T-helper 1 cell treated with Interleukin-12 subunit alpha and Interleukin-12 subunit beta and Interleukin-4 antibody, amounts not matched to agents 30 ng/mL and 1 ng/mL, for 36 hours (primary cell): ENCODE measurements at regions not wholly inside any gene's neighbourhood (a gene's known extent, or its start where the extent isn't known, plus 50 kb on each side); places are given as distances from the start of the nearest gene placed in this dataset.
"Not testable (repeated sequence)": the region's sequence is repeated elsewhere in the genome, so short reads cannot be mapped to it uniquely, and the experiment has no call there.

Experiments used
- intact Hi-C: fragments of 100-400 bp; cut with micrococcal nuclease; formaldehyde crosslinking; loops from one replicate; pipeline ENCODE4 v1.15.1; 2024

GRCh38 chr1:82395440-82395839 is 594.7 kb downstream of the ADGRL2 start:
- intact Hi-C loops = no loop called here

- intact Hi-C loops = no loop called here
Observed at GRCh38 chr1:82392946-82393345, 592.2 kb downstream of the ADGRL2 start.

DNA sequence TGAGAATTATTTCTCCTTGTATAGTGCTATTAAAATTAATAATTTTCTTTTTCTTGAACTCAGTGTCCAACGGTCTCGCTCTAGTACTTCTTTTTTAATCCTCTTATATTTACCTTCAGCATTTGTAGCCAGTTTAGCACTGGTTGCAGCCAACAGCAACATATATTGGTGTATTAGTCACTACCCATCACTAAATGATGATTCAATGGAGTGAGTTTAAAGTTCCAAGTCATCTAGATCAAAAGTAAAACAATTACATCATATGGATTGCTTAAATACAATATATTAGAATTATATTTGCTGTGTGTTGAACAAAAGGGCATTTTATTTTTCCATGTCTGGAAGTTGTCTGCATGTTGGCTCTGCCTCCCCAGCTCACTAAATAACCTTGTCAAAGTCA is 591.8 kb downstream of the ADGRL2 start:
- intact Hi-C loops = no loop called here

- intact Hi-C loops = no loop called here
Observed at GRCh38 chr1:82391712-82392111, 591.0 kb downstream of the ADGRL2 start.

DNA sequence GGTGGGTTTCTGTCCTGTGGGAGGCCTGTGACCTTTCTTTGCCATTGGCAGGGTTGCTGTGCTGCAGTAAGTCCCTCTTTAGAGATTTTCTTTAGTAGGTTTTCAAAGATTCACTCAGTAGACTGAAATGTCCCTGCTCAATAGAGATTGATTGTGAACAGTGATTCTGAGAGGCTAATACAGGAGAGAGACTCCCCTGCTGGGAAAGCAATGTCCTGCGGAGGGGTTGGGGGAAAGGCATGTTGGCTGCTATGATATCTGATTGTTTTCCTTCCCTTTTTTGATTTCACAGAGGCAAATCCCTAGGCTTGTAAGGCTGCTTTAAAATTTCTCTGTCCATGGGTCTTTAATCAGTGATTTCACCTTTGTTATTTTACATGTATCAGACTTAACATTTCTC is 589.9 kb downstream of the ADGRL2 start:
- intact Hi-C loops = no loop called here

DNA sequence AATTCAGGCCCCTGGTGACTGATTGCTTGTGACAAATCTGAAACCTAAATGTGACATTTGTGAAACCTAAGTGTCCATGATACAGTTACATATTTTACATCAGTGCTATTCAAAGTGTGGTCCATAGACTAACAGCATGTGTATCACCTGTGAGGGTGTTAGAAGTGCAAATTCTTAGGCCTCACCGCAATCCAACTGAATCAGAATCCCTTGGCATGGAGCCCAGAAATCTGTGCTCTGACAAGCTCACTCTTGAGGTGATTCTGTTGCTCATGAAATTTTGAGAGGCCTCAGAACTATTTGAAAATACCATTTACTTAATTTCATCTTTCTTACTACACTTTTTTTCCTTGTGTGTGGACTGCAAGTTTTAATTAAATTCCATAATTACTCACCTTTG is 587.9 kb downstream of the ADGRL2 start:
- intact Hi-C loops = no loop called here

GRCh38 chr1:82387012-82387366 is 586.3 kb downstream of the ADGRL2 start:
- intact Hi-C loops = no loop called here

GRCh38 chr1:82386365-82387011 is 585.8 kb downstream of the ADGRL2 start:
- intact Hi-C loops = no loop called here

DNA sequence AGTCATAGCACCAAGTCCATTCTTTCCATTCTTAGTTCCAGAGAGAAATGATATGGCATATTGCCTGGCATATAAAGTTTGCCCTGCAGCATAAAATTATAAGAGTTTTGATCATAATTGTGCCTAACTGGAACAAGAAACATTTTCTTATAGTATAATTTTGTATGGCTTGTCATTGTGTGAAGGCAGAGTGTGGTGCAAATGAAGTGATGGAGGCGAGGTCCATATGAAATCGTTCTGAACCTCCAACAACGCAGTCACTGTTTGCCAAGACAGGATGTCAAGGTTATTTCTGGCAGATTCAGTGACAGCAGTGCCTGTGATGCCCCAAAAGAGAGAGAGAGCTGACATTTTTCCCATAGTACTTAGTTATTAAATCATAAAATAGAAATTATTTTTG is 584.0 kb downstream of the ADGRL2 start:
- intact Hi-C loops = no loop called here

DNA sequence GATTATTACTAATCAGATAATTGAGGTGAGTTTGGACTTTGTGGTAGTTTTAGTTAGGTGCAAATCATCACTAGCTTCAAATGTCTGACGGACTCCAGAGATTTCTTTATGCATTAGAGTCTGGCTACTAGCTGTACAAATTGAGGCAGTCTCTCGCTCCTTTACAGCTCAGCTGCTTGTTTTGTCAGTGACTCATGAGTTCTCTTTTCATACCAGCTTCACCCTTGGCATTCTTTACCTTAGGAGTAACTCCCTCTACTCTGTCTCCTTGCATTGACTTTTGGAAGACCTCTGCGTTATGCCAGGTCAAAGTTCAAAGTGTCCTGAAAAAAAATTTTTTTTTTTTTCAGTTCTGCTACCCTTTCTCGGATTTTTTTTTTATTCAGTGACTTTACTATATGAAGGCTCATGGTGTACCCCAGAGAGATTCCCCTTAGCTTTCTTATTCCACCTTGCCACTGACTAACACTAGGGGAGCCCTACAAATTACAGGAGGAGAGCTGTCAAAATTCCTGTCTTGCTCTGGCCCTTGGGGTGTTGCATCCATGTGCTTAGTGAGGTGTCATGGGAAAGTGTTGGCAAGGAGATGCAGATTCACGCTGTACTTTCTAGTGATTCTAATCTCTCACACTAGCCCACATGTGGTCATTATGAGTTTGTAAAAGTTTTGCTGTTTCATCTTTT is 576.6 kb downstream of the ADGRL2 start:
- intact Hi-C loops = no loop called here

DNA sequence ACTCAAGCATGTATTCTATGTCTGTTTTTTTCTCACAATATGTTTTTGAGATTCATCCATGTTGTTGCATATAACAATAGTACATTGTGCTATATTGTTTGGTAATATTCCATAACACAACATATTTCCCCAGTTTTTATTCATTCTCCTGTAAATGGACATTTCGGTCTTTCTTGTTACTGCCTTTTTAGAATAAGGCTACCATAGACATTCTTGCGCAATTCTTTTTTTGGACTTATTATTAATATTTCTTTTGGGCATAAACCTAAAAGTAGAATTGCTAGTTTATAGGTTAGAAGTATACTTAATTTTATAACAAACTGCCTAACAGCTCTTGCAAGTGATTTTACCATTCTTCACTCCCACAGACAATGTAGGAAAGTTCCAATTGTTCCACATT is 573.0 kb downstream of the ADGRL2 start:
- intact Hi-C loops = loop anchor here (5.0 kb wide), 1 partner anchor 421 kb away; no protein-coding TSS in a partner anchor

DNA sequence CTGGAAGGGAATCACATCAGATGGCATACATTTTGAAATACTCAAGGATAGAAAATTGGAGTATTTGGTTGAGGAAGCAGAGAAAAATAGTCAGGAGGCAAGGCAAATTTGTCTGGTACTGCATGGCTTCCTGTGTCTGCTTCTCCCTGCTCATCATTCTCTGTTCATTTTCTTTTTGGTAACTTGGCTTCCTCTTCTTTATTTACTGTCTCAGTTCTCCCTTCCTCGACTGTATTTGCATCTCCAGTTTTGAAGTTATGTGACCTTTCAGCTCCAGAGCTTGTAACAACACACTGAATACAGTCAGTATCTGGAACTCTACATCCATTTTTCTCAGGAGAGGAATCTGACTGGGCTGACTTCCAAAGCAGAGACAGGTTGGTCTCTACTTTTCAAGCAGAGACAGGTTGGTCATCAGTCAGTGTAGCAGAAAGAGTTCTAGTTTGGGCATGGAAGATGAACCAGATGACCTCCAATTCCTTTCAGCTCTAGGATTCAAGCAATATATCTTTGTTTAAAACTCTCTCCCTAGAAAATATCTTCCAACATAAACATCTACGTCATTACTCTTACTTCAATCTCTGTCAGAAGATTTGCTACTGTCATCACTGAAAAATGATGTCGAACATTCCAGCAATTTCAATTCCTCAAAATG is 571.2 kb downstream of the ADGRL2 start:
- intact Hi-C loops = loop anchor here (5.0 kb wide), 1 partner anchor 420 kb away; no protein-coding TSS in a partner anchor

DNA sequence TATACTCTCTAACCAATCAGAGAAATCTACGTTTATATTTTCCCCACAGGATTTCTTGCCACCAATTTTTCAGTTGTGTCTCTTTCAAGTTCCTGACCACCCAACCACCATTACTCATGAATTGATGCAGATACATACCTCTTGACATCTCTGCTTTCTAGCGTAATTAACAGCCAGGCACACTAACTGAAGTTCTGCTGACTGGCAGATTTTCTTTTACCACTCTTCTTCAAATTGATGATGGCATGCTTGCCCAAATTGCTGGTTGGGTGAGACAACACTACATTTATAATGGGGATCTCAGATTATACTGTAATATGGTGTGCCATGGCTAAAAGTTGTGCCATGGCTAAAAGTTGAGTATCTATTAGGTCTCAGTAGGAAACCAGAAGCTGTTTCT is 566.7 kb downstream of the ADGRL2 start:
- intact Hi-C loops = no loop called here

GRCh38 chr1:82366689-82367088 is 566.0 kb downstream of the ADGRL2 start:
- intact Hi-C loops = no loop called here

- intact Hi-C loops = not testable (repeated sequence)
Observed at GRCh38 chr1:82359541-82359940, 558.8 kb downstream of the ADGRL2 start.

DNA sequence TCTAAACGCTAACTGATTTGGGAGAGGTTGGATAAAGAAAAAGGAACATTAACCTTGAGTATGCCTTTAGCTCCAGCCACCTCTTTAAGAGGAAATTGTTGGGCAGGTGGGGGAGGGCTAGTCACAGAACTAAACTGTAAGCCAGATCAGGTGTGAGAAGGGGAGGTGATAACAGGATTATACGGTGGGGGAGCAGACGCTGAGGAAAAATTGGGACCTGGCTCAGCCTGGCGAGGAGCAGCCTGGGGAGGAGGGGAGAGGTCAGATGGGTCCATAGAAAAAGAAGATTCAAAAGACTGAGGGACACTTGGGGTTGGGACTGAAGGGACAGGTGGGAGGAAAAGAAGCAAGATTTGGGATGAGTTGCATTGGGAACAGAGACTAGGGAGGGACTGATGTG is 558.0 kb downstream of the ADGRL2 start:
- intact Hi-C loops = not testable (repeated sequence)

GRCh38 chr1:82354546-82354945 is 553.8 kb downstream of the ADGRL2 start:
- intact Hi-C loops = not testable (repeated sequence)

GRCh38 chr1:82348487-82348886 is 547.8 kb downstream of the ADGRL2 start:
- intact Hi-C loops = no loop called here

- intact Hi-C loops = no loop called here
Observed at GRCh38 chr1:82346141-82346540, 545.4 kb downstream of the ADGRL2 start.

DNA sequence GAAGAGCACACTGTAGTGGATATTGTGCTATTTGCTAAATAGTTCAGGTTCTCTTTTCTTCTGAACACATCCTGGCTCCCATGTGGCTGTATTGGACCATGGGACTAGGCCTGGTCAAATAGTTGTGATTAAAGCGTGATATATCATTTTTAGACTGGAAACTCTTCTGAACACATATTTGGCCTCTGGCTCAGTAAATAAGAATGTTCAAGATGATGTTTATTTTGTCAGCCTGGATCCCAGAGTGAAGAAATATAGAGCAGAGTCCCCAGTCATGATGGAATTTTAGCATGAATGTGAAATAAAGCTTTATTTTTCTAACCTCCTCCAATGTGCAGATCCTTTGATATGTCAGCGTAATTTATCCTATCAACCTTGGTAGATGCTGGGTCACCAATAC is 542.6 kb downstream of the ADGRL2 start:
- intact Hi-C loops = no loop called here

DNA sequence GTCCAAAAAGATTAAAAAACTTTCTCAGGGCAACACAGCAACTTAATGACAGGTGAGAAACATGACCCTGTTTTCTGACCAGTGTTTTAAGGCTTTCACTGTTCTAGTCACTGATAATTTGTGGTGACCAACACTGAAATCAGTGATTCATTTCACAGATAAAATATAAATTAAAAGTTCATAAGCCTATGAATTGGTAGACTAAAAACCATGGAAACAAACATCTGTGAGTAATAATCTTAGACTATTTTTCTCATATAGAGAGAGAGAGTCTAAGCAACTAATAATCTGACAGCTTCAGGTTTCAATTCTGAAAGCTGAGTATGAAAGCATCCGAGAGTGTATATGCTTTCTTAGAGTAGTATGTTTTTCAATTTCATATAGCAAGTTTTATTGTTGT is 536.9 kb downstream of the ADGRL2 start:
- intact Hi-C loops = no loop called here

- intact Hi-C loops = no loop called here
Observed at GRCh38 chr1:82330330-82330729, 529.6 kb downstream of the ADGRL2 start.

- intact Hi-C loops = no loop called here
Observed at GRCh38 chr1:82329226-82329625, 528.5 kb downstream of the ADGRL2 start.
